SK-N-DZ (cell line): ENCODE measurements at regions not wholly inside any gene's neighbourhood (a gene's known extent, or its start where the extent isn't known, plus 50 kb on each side); places are given as distances from the start of the nearest gene placed in this dataset.

Source experiments
- DNase-seq: peaks from one replicate; pipeline ENCODE4 v3.0.0-alpha.2; 2015; ENCODE audit warnings: low spot score

- DNase-seq, result peak; percentile 41
These were observed 348.6 kb downstream of the ANKRD7 start for GRCh38 chr7:118573085-118573484.

- DNase-seq, result no peak
These were observed 351.0 kb downstream of the ANKRD7 start for GRCh38 chr7:118575393-118575948.

DNA sequence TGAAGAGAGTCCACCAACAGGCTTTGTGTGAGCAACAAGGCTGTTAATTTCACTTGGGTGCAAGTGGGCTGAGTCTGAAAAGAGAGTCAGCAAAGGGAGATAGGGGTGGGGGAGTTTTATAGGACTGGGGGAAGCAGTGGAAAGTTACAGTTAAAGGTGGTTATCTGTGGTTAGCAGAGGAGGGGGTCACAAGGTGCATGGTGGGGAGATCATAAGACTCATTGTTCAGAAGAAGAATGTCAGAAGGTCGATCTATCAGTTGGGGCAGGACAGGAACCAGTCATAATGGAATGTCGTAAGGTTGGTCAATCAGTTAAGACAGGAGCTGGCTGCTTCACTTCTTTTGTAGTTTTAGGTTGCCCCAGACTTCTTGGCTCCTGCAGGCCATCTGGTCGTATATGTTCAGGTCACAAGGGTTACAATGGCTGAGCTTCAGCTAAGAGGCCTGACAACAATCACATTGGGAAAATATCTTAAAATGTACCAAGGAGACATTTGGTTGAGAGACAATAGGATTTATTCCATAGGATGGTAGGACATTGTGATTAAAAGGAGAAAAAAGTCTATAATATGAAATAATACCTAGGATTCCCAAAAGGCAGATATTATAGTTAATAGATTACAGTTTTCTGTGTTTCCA is 356.4 kb downstream of the ANKRD7 start:
- DNase-seq, result peak; percentile 13

DNA sequence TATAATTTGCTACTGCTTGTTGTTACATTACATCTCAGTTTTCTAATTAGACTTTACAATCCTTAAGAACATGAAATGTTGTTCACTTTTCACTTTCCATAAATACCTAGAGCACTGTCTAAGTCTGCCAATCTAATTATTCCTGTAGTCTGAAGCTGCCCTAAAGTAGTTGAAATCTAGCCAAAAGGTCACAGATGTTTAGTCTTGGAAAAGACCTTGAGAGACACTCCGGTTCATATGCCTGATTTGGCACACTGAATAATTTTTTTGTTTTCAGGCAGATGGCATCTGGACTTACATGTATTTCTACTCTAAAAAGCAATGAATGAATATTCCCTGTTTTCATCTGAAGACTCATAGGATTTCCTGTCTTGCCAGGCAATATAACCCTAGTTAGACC is 359.1 kb downstream of the ANKRD7 start:
- no peak for DNase-seq

DNA sequence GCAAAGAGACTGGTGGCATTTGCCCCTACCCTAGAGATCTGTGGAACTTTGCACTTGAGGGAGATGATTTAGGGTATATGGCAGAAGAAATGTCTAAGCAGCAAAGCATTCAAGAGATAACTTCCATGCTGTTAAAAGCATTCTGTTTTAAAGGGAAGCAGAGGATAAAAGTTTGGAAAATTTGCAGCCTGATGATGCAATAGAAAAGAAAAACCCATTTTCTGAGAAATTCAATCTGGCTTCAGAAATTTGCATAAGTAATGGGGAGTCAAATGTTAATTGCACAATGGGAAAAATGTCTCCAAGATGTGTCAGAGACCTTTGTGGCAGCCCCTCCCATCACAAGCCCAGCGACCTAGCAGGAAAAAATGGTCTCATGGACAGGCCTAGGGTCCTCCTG is 361.7 kb downstream of the ANKRD7 start:
- DNase-seq, result no peak

DNA sequence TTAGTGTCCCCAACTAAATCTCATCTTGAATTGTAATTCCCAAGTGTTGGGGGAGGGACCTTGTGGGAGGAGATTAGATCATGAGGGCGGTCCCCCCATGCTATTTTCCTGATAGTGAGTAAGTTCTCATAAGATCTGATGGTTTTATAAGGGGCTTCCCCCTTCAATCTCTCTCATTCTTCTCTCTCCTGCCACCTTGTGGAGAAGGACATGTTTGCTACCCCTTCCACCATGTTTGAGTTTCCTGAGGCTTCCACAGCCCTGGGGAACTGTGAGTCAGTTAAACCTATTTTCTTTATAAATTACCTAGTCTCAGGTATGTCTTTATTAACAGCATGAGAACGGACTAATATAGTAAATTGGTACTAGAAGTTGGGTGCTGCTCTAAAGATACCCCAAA is 365.6 kb downstream of the ANKRD7 start:
- DNase-seq, result peak; percentile 24

DNA sequence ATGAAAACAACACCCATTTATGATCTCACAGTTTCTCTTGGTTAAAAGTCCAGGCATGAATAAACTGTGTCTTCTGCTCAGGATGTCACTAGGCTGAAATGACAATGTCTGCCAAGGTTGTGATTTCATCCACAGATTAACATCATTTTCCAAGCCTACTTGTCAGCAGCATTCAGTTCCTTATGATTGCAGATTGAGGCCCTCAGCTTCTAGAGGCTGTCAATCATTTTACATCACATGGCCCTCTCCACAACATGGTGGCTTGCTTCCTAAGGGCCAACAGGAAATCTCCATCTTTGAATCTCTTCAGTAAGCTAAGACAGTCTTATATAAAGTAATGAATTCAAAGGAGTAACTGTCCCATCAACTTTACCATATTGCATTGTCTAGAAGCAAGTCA is 377.6 kb downstream of the ANKRD7 start:
- DNase-seq, result no peak

DNA sequence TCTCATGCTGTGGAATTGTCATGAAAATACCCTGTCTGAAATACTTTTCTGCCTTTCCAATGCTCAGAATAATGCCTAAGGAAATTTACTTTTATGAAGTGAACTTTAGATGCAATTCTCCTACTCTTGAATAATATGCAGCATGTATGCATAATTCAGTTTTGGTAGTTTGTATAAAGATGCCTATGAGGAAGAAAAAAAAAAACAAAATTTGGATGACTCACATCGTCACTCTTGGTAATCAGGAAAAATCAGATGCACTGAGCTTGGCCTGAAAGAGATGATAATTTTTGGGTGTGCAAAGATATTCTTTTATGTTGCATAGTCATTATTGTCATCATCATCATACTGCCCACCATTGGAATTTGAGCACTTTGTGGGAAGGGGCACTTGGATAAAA is 382.1 kb downstream of the ANKRD7 start:
- no peak for DNase-seq

DNA sequence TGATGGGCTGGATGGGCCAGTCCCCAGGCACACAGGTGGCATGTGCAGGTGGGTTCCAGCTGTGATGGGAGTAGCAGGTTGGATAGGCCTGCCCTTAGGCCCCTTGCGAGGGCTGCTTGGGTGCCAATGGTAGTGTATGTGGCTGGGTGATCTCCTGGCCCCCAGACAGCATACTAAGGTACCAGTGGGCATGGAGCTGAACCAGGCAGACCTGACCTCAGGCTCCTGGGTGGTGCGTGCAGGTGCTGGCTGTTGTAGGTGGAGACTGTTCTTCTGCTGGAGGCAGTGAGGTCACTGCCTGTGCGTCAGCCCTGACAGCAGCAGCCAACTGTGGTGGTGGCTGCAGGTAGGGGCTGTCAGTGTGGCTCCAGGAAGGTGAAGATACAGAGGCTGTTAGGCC is 384.7 kb downstream of the ANKRD7 start:
- no peak for DNase-seq

GRCh38 chr7:118615681-118616080 is 391.2 kb downstream of the ANKRD7 start:
- DNase-seq, result no peak

DNA sequence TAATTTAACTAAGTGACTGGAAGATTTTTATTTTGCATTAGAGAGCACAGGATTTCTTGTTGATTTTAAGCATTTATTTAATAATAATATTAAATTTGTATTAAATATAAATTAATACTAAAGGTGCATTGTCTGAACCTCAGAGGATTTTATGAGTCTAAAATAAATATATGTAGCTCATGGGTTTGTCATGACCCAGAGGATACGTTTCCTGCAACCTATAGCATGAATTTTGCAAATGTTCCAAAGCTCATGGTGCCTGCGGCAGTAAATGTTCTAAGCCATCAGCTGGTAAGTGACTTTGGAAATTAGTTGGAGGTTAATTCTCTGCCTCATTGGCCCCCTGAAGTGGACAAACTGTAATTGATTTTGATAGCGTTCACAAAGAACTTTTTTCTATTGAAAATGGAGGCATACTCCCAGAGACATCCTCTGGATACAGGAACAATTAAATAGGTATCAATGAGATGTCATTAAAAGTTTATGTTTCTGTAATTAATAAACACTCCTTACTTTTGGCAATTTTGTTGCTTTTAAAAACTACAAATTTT is 397.4 kb downstream of the ANKRD7 start:
- no peak for DNase-seq

- DNase-seq, result no peak
These were observed 402.2 kb downstream of the ANKRD7 start for GRCh38 chr7:118626739-118627138.

DNA sequence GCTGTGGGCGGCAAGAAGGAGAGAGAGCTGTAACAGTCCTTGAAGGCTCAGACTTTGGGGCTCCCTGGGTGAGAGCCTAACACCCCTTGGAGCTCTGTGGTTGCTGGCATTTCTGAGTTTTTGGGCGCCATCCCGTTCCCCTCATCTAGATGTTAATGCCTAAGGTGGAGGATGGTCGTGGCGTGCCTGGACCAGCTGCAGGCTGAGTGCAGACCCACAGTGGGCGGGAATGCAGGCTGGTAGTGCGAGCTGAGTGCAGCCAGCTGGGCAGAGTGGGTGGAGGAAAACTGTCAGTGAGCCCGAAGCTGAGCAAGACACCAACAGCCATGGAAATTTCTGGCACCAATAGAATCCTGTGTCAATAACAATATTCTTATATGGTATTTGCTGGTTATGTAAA is 403.0 kb downstream of the ANKRD7 start:
- DNase-seq, result no peak

DNA sequence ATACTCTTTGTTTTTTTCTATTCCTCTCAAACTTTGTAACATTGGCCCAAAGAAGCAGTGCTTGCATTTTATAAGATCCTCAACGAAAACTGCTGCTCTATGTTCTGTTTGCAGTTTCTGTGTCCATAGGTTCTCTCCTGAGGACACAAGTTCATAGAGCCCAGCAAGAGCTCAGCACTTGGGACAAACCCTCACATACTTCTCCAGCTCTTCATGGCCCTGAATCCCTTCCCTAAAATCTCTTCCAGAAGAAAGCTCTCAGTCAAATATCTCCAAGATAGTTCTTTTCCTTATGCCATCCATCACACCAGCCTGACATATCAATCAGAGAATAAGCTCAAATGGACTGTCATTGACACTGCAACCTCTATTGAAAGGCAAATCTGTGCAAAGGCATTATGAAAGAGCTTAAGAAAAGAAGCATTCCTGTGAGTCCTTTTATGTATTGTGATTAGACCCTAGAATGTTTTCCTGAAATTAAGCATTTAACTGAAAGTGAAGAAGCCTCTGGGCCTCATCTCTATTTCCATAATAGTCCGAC is 405.5 kb downstream of the ANKRD7 start:
- no peak for DNase-seq

GRCh38 chr7:118642396-118642795 is 417.9 kb downstream of the ANKRD7 start:
- DNase-seq, result no peak

DNA sequence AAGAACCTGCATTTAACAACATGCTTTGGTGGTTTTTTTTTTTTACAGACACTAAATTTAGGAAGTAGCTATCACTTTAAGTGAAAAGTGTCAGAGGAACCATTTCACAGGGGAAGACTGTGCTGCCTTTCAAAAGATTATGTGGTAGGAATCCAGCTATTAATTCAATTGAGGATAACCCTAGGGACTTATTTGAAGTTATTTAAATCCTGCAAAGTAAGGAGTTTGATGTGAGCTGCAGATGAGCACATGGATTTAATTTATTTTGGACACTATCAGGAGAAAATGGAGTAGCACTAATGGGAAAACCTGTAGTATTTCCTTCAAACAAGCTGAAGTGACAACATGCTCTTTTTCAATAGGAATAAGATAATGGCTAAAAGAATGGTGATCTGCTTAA is 419.8 kb downstream of the ANKRD7 start:
- no peak for DNase-seq

DNA sequence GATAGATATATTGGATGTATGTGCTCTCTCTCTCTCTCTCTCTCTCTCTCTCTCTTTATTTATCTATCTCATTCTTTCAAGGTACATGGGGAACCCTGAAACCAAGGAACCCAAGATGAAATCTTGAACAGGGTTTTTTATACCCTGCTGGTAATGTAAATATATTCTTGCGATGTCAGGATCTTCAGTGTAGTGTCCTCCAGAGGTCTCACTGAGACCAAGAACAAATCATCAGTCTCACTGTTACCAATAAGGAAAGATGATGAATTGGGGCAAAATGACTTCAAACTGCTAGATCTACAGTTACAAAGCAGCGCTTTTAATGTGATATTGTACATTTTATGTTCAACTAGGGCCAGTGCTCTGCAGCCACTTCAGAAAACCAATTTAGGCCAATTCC is 423.5 kb downstream of the ANKRD7 start:
- DNase-seq, result no peak

DNA sequence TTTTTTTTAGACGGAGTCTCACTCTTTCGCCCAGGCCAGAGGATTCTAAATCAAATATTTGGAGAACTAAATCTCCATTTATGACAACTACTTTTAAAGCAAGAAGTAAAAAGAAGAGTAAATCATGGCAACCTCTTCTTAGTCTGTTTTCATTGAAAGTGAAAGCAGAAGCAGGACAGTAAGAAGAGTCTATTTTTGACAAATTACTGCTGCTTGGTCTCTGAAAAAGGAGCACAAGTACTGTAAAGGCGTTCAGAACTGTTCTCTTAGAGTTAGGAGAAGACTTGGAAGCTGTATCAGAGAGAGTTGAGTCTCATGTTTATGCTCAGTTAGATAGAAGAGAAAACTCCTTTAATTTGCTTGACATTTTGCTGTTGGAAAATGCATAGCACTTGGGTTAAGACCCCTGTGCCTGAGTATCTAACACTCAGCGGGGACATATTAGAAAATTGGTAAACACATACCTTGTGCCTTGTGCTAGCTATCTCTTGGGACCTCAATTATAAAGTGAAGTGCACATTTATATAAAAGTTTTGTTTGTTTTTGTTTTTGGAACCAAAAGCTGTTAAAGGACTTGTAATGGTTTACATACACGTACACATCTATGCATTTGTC is 433.0 kb downstream of the ANKRD7 start:
- DNase-seq, result no peak

DNA sequence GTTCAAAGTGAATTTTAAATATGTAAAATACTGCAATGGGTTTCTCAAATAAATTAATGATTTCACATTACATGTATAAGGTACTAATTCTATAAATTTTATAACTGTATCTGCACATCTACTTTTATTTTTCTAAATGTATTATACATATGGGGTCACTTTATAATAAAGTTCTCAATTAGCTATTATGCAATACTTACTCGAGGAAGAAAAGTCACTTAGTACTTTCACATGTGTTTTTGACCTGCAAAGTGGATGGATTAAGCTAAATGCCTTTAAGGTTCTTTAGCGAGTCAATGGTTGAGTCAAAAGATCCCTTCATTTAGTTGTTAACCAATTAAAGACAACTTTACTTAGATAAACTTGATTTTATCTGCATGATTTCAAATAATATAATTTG is 437.8 kb downstream of the ANKRD7 start:
- no peak for DNase-seq

GRCh38 chr7:118664498-118664897 is 440.0 kb downstream of the ANKRD7 start:
- no peak for DNase-seq

DNA sequence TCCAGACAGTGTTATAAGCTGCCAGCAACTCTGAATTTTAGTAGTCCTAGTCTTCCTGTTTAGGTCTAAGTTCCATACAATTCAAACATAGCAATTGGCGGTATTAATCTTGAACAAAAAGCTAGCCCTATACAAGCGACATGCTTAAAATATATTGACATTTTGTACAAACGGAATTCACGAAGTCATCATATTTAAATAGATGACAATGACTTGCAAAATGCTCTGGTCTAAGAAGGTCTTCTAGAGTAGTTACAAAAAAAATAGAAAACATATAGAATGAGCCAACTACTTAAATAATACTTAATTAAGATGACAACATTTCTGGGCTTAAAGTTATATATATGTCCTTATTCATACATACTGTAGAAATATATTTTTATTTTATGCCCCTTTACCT is 446.6 kb downstream of the ANKRD7 start:
- DNase-seq, result no peak

GRCh38 chr7:118684796-118685195 is 460.3 kb downstream of the ANKRD7 start:
- no peak for DNase-seq

- no peak for DNase-seq
These were observed 464.9 kb downstream of the ANKRD7 start for GRCh38 chr7:118689403-118689802.
